ENCODE measurements at regions not wholly inside any gene's neighbourhood (a gene's known extent, or its start where the extent isn't known, plus 50 kb on each side); places are given as distances from the start of the nearest gene placed in this dataset.

GRCh38 chr17:79441356-79442160, 169.3 kb downstream of the RBFOX3 start:
- H3K4me3 ChIP-seq (ENCODE audit: low read length): no peak overlapping the region
- DNase-seq (ENCODE audit: low read depth): no peak
- no peak for TF ChIP-seq CTCF (conservative IDR thresholded peaks at IDR 0.05; ENCODE audit: low read depth, low read length)

- H3K4me3 ChIP-seq (ENCODE audit: low read length): no peak overlapping the region
- TF ChIP-seq CTCF (conservative IDR thresholded peaks at IDR 0.05; ENCODE audit: low read depth, low read length): no peak
- DNase-seq (ENCODE audit: low read depth): no peak
Observed at GRCh38 chr17:79440251-79440650, 170.6 kb downstream of the RBFOX3 start.

- no peak overlapping the region for H3K4me3 ChIP-seq (ENCODE audit: low read length)
- TF ChIP-seq CTCF (conservative IDR thresholded peaks at IDR 0.05; ENCODE audit: low read depth, low read length): no peak
- DNase-seq (ENCODE audit: low read depth): no peak
Observed at GRCh38 chr17:79439493-79439892, 171.4 kb downstream of the RBFOX3 start.

GRCh38 chr17:79438546-79439334, 172.1 kb downstream of the RBFOX3 start:
- TF ChIP-seq CTCF (conservative IDR thresholded peaks at IDR 0.05; ENCODE audit: low read depth, low read length): no peak
- DNase-seq (ENCODE audit: low read depth): no peak
- H3K4me3 ChIP-seq (ENCODE audit: low read length): no peak overlapping the region

- DNase-seq (ENCODE audit: low read depth): no peak
- no peak for TF ChIP-seq CTCF (conservative IDR thresholded peaks at IDR 0.05; ENCODE audit: low read depth, low read length)
- H3K4me3 ChIP-seq (ENCODE audit: low read length): no peak overlapping the region
Observed at GRCh38 chr17:79438058-79438457, 172.8 kb downstream of the RBFOX3 start.

DNA sequence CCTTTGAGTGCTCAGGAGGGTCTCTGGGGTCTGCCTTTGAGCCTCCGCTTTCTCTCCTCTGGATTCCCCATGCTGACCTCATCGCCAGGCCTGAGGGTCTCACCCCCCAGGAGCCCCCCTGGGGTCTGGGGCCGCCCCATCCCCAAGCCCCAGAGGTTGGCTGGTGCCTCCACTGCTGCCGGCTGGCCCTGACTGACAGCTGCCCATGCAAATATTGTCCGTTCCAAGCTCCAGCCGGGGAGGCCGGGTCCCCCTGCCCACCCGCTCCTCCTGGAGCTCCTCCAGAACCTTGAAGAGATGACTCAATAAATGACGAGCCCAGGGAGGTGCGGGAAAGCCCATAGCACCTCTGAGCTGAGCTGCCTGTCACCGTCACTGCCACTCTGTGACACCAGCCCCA, 173.8 kb downstream of the RBFOX3 start:
- H3K4me3 ChIP-seq (ENCODE audit: low read length): no peak overlapping the region
- TF ChIP-seq CTCF (conservative IDR thresholded peaks at IDR 0.05; ENCODE audit: low read depth, low read length): no peak
- no peak for DNase-seq (ENCODE audit: low read depth)

Measured in retinal pigment epithelial cell (primary cell).